ENCODE measurements at regions not wholly inside any gene's neighbourhood (a gene's known extent, or its start where the extent isn't known, plus 50 kb on each side); places are given as distances from the start of the nearest gene placed in this dataset.
A peak's percentile ranks its signal among the peaks of the same experiment; 100 is the strongest.

- H3K27ac Mint-ChIP-seq (ENCODE audit: unreplicated experiment): no peak overlapping the region
- no peaks in the 10 kb centered on the region for H3K9me3 Mint-ChIP-seq (ENCODE audit: unreplicated experiment)
- DNase-seq (ENCODE audit: extremely low spot score, unreplicated experiment): no peak
- H3K36me3 Mint-ChIP-seq (ENCODE audit: unreplicated experiment): no peaks in the 10 kb centered on the region
- no peaks in the 10 kb centered on the region for H3K27me3 Mint-ChIP-seq (ENCODE audit: unreplicated experiment)
- H3K4me1 Mint-ChIP-seq (ENCODE audit: unreplicated experiment): no peaks in the 10 kb centered on the region
- H3K4me3 Mint-ChIP-seq (ENCODE audit: unreplicated experiment): no peak overlapping the region
- TF ChIP-seq, protein P1, sequence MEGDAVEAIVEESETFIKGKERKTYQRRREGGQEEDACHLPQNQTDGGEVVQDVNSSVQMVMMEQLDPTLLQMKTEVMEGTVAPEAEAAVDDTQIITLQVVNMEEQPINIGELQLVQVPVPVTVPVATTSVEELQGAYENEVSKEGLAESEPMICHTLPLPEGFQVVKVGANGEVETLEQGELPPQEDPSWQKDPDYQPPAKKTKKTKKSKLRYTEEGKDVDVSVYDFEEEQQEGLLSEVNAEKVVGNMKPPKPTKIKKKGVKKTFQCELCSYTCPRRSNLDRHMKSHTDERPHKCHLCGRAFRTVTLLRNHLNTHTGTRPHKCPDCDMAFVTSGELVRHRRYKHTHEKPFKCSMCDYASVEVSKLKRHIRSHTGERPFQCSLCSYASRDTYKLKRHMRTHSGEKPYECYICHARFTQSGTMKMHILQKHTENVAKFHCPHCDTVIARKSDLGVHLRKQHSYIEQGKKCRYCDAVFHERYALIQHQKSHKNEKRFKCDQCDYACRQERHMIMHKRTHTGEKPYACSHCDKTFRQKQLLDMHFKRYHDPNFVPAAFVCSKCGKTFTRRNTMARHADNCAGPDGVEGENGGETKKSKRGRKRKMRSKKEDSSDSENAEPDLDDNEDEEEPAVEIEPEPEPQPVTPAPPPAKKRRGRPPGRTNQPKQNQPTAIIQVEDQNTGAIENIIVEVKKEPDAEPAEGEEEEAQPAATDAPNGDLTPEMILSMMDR (IDR thresholded peaks at IDR 0.05): no peak
These were observed 149.2 kb upstream of the SLCO3A1 start for GRCh38 chr15:91704343-91704742.

DNA sequence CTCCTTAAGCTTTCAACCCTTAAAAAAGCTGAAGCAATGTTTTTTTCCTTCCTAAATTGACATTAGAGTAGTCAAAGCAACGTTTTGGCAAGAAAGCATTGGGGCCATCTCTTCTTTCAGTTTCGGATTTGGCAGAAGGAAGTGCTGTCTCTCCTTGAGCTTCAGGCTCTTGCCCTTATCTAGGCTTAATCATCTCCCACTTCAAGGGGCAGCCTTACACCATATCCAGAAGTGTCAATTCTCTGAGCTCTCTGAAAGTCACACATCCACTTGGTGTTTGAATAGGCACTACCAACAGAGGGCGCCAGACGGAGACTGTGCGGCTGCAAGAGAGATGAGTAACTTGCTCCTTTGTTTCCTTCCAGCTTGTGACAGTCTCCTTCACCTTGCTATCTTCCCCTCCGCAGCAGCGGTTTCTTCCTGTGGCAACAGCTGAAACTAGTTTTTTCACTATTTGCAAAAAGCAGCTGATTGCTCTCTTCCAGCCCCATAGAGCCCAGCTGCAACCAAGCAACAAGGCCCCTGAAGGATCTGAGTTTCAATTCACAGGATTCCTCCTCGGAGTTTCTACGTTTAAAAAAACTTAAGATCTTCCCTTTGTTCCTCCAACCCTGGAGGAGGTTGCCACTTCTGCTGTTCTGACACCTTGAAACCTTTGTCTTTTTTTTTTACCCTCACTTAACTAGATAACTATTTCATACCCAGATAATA lies 147.0 kb upstream of the SLCO3A1 start:
- Mint-ChIP-seq H3K36me3 (ENCODE audit: unreplicated experiment) (no peaks in the 10 kb centered on the region), H3K27ac (ENCODE audit: unreplicated experiment) (no peak overlapping the region)

DNA sequence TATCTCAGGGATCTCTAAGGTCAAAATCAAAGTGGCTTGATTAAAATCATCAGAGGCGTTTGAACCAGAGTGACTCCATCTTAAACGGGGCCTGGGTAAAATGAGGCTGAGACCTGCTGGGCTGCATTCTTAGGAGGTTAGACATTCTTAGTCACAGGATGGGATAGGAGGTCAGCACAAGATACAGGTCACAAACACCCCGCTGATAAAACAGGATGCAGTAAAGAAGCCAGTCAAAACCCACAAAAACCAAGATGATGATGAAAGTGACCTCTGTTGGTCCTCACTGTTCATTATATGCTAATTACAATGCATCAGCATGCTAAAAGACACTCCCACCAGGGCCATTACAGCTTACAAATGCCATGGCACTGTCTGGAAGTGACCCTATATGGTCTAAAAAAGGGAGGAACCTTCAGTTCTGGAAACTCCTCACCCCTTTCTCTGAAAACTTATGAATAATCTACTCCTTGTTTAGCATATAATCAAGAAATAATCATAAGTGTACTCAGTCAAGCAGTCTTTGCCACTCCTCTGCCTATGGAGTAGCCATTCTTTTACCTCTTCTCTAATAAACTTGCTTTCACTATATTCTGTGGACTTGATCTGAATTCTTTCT lies 143.3 kb upstream of the SLCO3A1 start:
- H3K27ac Mint-ChIP-seq (ENCODE audit: unreplicated experiment): no peak overlapping the region
- H3K36me3 Mint-ChIP-seq (ENCODE audit: unreplicated experiment): no peaks in the 10 kb centered on the region
- no peaks in the 10 kb centered on the region for H3K9me3 Mint-ChIP-seq (ENCODE audit: unreplicated experiment)
- no peaks in the 10 kb centered on the region for H3K4me1 Mint-ChIP-seq (ENCODE audit: unreplicated experiment)
- H3K4me3 Mint-ChIP-seq (ENCODE audit: unreplicated experiment): no peak overlapping the region
- no peak for DNase-seq (ENCODE audit: extremely low spot score, unreplicated experiment)
- TF ChIP-seq, protein P1 (IDR thresholded peaks at IDR 0.05): no peak
- H3K27me3 Mint-ChIP-seq (ENCODE audit: unreplicated experiment): no peaks in the 10 kb centered on the region

More for the DNA sequence above, 147.0 kb upstream of the SLCO3A1 start:
- H3K27me3 Mint-ChIP-seq (ENCODE audit: unreplicated experiment): no peaks in the 10 kb centered on the region
- TF ChIP-seq, protein P1 (IDR thresholded peaks at IDR 0.05): peak; percentile 55
- no peak overlapping the region for H3K4me3 Mint-ChIP-seq (ENCODE audit: unreplicated experiment)
- no peak for DNase-seq (ENCODE audit: extremely low spot score, unreplicated experiment)
- H3K9me3 Mint-ChIP-seq (ENCODE audit: unreplicated experiment): no peaks in the 10 kb centered on the region
- no peaks in the 10 kb centered on the region for H3K4me1 Mint-ChIP-seq (ENCODE audit: unreplicated experiment)

DNA sequence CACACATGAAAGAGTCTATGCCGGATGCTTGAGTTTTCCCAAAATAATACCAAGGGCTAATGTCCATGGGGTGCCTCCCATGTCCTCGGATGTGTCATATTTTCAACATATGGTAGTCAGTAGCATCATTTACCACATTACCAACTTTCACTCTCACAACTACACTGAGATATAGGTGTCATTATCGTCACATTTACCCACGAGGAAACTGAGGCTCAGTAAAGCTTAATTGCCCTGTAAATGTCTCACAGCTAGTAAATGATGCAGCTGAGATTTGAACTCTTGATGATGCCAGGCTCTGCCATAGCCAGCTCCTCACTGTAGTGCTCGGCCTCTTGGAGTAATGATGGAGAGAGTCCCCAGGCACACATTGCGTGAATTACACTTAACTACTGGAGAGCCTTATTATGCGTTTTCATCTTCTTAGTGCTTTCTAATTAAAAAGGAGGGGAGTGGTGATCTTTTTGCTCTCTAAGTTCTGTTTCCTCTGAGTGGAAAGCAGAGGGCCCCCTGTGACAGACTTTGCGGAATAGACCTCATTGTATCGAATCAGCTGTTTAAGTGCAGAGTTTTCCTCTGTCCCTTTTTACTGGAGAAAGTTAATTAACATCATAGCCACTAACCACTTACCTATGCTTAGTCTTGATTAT lies 142.0 kb upstream of the SLCO3A1 start:
- Mint-ChIP-seq H3K4me3 (ENCODE audit: unreplicated experiment) (no peak overlapping the region), H3K4me1 (ENCODE audit: unreplicated experiment) (no peaks in the 10 kb centered on the region), H3K27ac (ENCODE audit: unreplicated experiment) (no peak overlapping the region), H3K9me3 (ENCODE audit: unreplicated experiment) (no peaks in the 10 kb centered on the region), H3K27me3 (ENCODE audit: unreplicated experiment) (no peaks in the 10 kb centered on the region), H3K36me3 (ENCODE audit: unreplicated experiment) (no peaks in the 10 kb centered on the region)
- DNase-seq (ENCODE audit: extremely low spot score, unreplicated experiment): no peak
- TF ChIP-seq, protein P1 (IDR thresholded peaks at IDR 0.05): no peak

DNA sequence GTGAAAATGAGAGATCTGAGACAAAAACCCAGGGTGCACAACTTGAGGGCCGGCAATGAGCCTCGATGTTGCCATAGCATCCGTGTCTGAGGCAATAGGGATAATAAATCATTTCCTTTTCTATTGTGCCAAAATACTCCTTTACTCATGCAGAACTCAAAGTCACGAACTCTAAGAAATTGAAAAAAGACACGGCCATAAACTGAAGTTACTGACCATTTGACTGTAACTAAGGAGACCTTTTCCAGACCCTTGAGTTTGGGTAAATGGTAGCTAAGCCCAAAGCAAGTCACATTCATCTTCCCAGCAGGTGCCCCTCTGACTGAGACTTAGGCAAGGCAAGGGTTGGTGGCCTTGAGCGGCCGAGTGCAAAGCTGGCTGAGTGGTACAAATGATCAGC lies 141.2 kb upstream of the SLCO3A1 start:
- H3K27ac Mint-ChIP-seq (ENCODE audit: unreplicated experiment): no peak overlapping the region
- DNase-seq (ENCODE audit: extremely low spot score, unreplicated experiment): no peak
- no peaks in the 10 kb centered on the region for H3K27me3 Mint-ChIP-seq (ENCODE audit: unreplicated experiment)
- no peak overlapping the region for H3K4me3 Mint-ChIP-seq (ENCODE audit: unreplicated experiment)
- no peaks in the 10 kb centered on the region for H3K36me3 Mint-ChIP-seq (ENCODE audit: unreplicated experiment)
- TF ChIP-seq, protein P1 (IDR thresholded peaks at IDR 0.05): no peak
- no peaks in the 10 kb centered on the region for H3K9me3 Mint-ChIP-seq (ENCODE audit: unreplicated experiment)
- H3K4me1 Mint-ChIP-seq (ENCODE audit: unreplicated experiment): no peaks in the 10 kb centered on the region
